Heart left ventricle (tissue), 13 donors: ENCODE measurements at regions not wholly inside any gene's neighbourhood (a gene's known extent, or its start where the extent isn't known, plus 50 kb on each side); places are given as distances from the start of the nearest gene placed in this dataset.

Experiments used
- CTCF ChIP-seq, 12 donors: fragments of 200-600 bp; sonication (generic) in 4 of 12; IDR thresholded peaks; one replicate each; pipeline versions ENCODE4 v1.5.0 to v1.8.0; 2018 to 2022; ENCODE audit warnings: antibody characterized with exemption in 12 of 12, mild to moderate bottlenecking in 5 of 12
- POLR2A ChIP-seq, 2 donors: fragments of 450-650 bp; IDR thresholded peaks; one replicate each; pipeline ENCODE4 v1.6.1; 2017; ENCODE audit warnings: antibody characterized with exemption in 2 of 2, mild to moderate bottlenecking in 2 of 2, moderate library complexity in 2 of 2
- donor health status: ischemic (EF 13 %, LVEDD 7.1; RV severe dilation, severe dysfunction).
- donor health status: DM: no; HTN: yes; CAD: no.
- donor health status: DM: no; HTN: no; CAD: no.
- donor health status: ischemic (EF 25% LVEDD 6.9; RV normal size, moderate dysfunction).
- donor health status: ischemic (EF 25% LVEDD 5.7; RV mildly dilated, moderate dysfunction).
- donor health status: ischemic (EF 35%, LVEDD 5.7; RV mildly dilated, moderate dysfunction).
- donor health status: nonischemic (EF 11% LVEDD 7.7; RV severe dilation, severe dysfunction).
- donor health status: DM: yes; HTN: yes; CAD: no.
- donor health status: PGD.
- donor health status: ischemic (EF 29% LVEDD 5.4; RV normal size, mild dysfunction).
- donor health status: nonischemic (EF 23%, LVEDD 6.1; RV moderate dilation, normal function).

- TF ChIP-seq CTCF (IDR thresholded peaks at IDR 0.05) (no peak), POLR2A (IDR thresholded peaks at IDR 0.05) (no peak)
These were observed 139.8 kb upstream of the SMARCA2 start for GRCh38 chr9:1875251-1875851.
